Ammon's horn (tissue), 1 donor: ENCODE measurements at regions not wholly inside any gene's neighbourhood (a gene's known extent, or its start where the extent isn't known, plus 50 kb on each side); places are given as distances from the start of the nearest gene placed in this dataset.

Experiments used
- DNase-seq: peaks from one replicate; pipeline ENCODE4 v3.0.0-alpha.2; 2016; ENCODE audit warnings: low spot score

GRCh38 chr4:4961936-4962335 is 57.3 kb downstream of the CYTL1 start:
- no peak for DNase-seq

- no peak for DNase-seq
These were observed 56.3 kb downstream of the CYTL1 start for GRCh38 chr4:4962928-4963327.
